Mesenchymal stem cell (in vitro differentiated cells and primary cell): ENCODE measurements at regions not wholly inside any gene's neighbourhood (a gene's known extent, or its start where the extent isn't known, plus 50 kb on each side); places are given as distances from the start of the nearest gene placed in this dataset.

Experiments used
- DNase-seq: peaks from one replicate; pipeline ENCODE4 v3.0.0-alpha.2; 2013
- H2AFZ ChIP-seq: one replicate; pipeline ENCODE4 v1.6.1; 2013; ENCODE audit warnings: low read depth, mild to moderate bottlenecking, control low read depth, inconsistent platforms, low read length, moderate library complexity
- H2AK5ac ChIP-seq: 2 replicates; pipeline ENCODE4 v1.6.1; 2013; ENCODE audit warnings: low read length, moderate library complexity, mild to moderate bottlenecking, inconsistent platforms; ENCODE audit not compliant: severe bottlenecking
- H2BK120ac ChIP-seq: one replicate; pipeline ENCODE4 v1.6.1; 2013; ENCODE audit warnings: low read depth, mild to moderate bottlenecking, inconsistent platforms, low read length, moderate library complexity
- H2BK12ac ChIP-seq, 2 experiments: one replicate each; pipeline ENCODE4 v1.6.1; 2013; ENCODE audit warnings: inconsistent platforms in 2 of 2, low read length in 2 of 2, mild to moderate bottlenecking in 2 of 2, moderate library complexity in 2 of 2, control low read depth in 1 of 2
- H2BK15ac ChIP-seq: one replicate; pipeline ENCODE4 v1.6.1; 2013; ENCODE audit warnings: mild to moderate bottlenecking, low read depth, inconsistent platforms; ENCODE audit not compliant: poor library complexity, severe bottlenecking
- H2BK5ac ChIP-seq: 2 replicates; pipeline ENCODE4 v1.6.1; 2013; ENCODE audit warnings: low read depth, mild to moderate bottlenecking, low read length, control low read depth, inconsistent platforms; ENCODE audit not compliant: poor library complexity, severe bottlenecking
- H3K14ac ChIP-seq, 2 experiments: one replicate each; pipeline ENCODE4 v1.6.1; 2013; ENCODE audit warnings: inconsistent platforms in 2 of 2, low read length in 2 of 2, control low read depth in 1 of 2, mild to moderate bottlenecking in 1 of 2, moderate library complexity in 1 of 2
- H3K18ac ChIP-seq, 2 experiments: one replicate each; pipeline ENCODE4 v1.6.1; 2013; ENCODE audit warnings: inconsistent platforms in 2 of 2, low read length in 2 of 2, control low read depth in 1 of 2, low read depth in 1 of 2, mild to moderate bottlenecking in 1 of 2
- H3K23ac ChIP-seq, 2 experiments: one replicate each; pipeline ENCODE4 v1.6.1; 2013; ENCODE audit warnings: inconsistent platforms in 2 of 2, low read length in 2 of 2, mild to moderate bottlenecking in 2 of 2, moderate library complexity in 2 of 2, control low read depth in 1 of 2
- H3K27ac ChIP-seq: 2 replicates; pipeline ENCODE4 v1.5.1; 2013; ENCODE audit warnings: mild to moderate bottlenecking, moderate library complexity, low read length, control low read depth, inconsistent platforms; ENCODE audit not compliant: poor library complexity, severe bottlenecking
- H3K27me3 ChIP-seq, 2 experiments: 2 replicates each; pipeline versions ENCODE4 v1.6.1 to v1.7.0; 2013; ENCODE audit warnings: low read length in 2 of 2, mild to moderate bottlenecking in 2 of 2, moderate library complexity in 2 of 2, control low read depth in 1 of 2, inconsistent platforms in 1 of 2; ENCODE audit not compliant: control insufficient read depth in 1 of 2, insufficient read depth in 1 of 2
- H3K36me3 ChIP-seq, 2 experiments: 2 replicates each; pipeline versions ENCODE4 v1.6.1 to v1.7.0; 2013; ENCODE audit warnings: low read length in 2 of 2, control low read depth in 1 of 2, inconsistent platforms in 1 of 2, low read depth in 1 of 2, mild to moderate bottlenecking in 1 of 2; ENCODE audit not compliant: insufficient read depth in 2 of 2, control insufficient read depth in 1 of 2
- H3K4ac ChIP-seq, 2 experiments: one replicate each; pipeline ENCODE4 v1.6.1; 2013; ENCODE audit warnings: inconsistent platforms in 2 of 2, low read length in 2 of 2, mild to moderate bottlenecking in 2 of 2, moderate library complexity in 2 of 2, control low read depth in 1 of 2, low read depth in 1 of 2
- H3K4me1 ChIP-seq: 2 replicates; pipeline ENCODE4 v1.6.1; 2013; ENCODE audit warnings: low read depth, low read length, control low read depth; ENCODE audit not compliant: control insufficient read depth, insufficient read depth
- H3K4me2 ChIP-seq: 2 replicates; pipeline ENCODE4 v1.6.1; 2013; ENCODE audit warnings: low read length, mild to moderate bottlenecking, inconsistent platforms; ENCODE audit not compliant: poor library complexity, severe bottlenecking
- H3K4me3 ChIP-seq, 2 experiments: 2 replicates each; pipeline versions ENCODE4 v1.5.1 to v1.7.0; 2013; ENCODE audit warnings: low read length in 2 of 2, mild to moderate bottlenecking in 2 of 2, control low read depth in 1 of 2, low read depth in 1 of 2; ENCODE audit not compliant: insufficient read depth in 1 of 2
- H3K79me1 ChIP-seq: replicated peaks from 2 replicates; pipeline ENCODE4 v1.6.1; 2013; ENCODE audit warnings: mild to moderate bottlenecking, control low read depth, low read length, inconsistent platforms; ENCODE audit not compliant: poor library complexity, severe bottlenecking
- H3K9ac ChIP-seq: 2 replicates; pipeline ENCODE4 v1.7.0; 2013; ENCODE audit warnings: mild to moderate bottlenecking, low read length, moderate library complexity
- H3K9me3 ChIP-seq: 2 replicates; pipeline ENCODE4 v1.7.0; 2013; ENCODE audit warnings: mild to moderate bottlenecking, low read length; ENCODE audit not compliant: control insufficient read depth
- H4K8ac ChIP-seq: one replicate; pipeline ENCODE4 v1.6.1; 2013; ENCODE audit warnings: inconsistent platforms, mild to moderate bottlenecking, low read length, moderate library complexity
- H4K91ac ChIP-seq: one replicate; pipeline ENCODE4 v1.6.1; 2013; ENCODE audit warnings: mild to moderate bottlenecking, low read length, inconsistent platforms
- WGBS: methylation state at CpG from one replicate; pipeline ENCODE4 v1.1.7; 2013; ENCODE audit warnings: mixed read lengths; 5-methylcytosine and 5-hydroxymethylcytosine counted together

- Histone ChIP-seq H2BK120ac (no peak overlapping the region), H3K18ac (no peak overlapping the region), H3K14ac (no peak overlapping the region)
Observed at GRCh38 chr11:134915881-134916280, 503.8 kb upstream of the B3GAT1 start.

GRCh38 chr11:134915212-134915611 is 503.2 kb upstream of the B3GAT1 start:
- Histone ChIP-seq H2AFZ (no peak overlapping the region), H3K27ac (no peak overlapping the region), H2BK5ac (no peak overlapping the region), H4K8ac (no peak overlapping the region), H3K9ac (no peak overlapping the region), H3K79me1 (no peaks in the 10 kb centered on the region), H3K14ac (no peak overlapping the region), H2AK5ac (no peak overlapping the region), H3K4me1 (peaks cover 3% of the 10 kb centered on the region), H2BK15ac (no peak overlapping the region), H3K36me3 (no peaks in the 10 kb centered on the region), H3K9me3 (no peaks in the 10 kb centered on the region), H2BK12ac (no peak overlapping the region), H3K4me2 (no peak overlapping the region), H4K91ac (no peak overlapping the region), H2BK120ac (no peak overlapping the region), H3K23ac (no peak overlapping the region), H3K4me3 (no peak overlapping the region), H3K27me3 (peaks cover 0 to 21% of the 10 kb centered on the region in 2 experiments), H3K4ac (no peak overlapping the region), H3K18ac (no peak overlapping the region)
- no peak for DNase-seq
- 67% methylated on average over 8 of the region's 8 CpGs for WGBS

More at GRCh38 chr11:134915881-134916280, 503.8 kb upstream of the B3GAT1 start:
- Histone ChIP-seq H4K8ac (no peak overlapping the region), H2BK5ac (no peak overlapping the region), H2BK15ac (no peak overlapping the region), H3K4me1 (peaks cover 3% of the 10 kb centered on the region), H2AFZ (no peak overlapping the region), H3K9me3 (no peaks in the 10 kb centered on the region), H3K9ac (no peak overlapping the region), H3K27ac (no peak overlapping the region), H2BK12ac (no peak overlapping the region), H3K79me1 (no peaks in the 10 kb centered on the region), H3K27me3 (peaks cover 0 to 23% of the 10 kb centered on the region in 2 experiments), H4K91ac (no peak overlapping the region), H3K4me2 (no peak overlapping the region), H3K36me3 (no peaks in the 10 kb centered on the region), H3K4ac (no peak overlapping the region), H3K23ac (no peak overlapping the region), H2AK5ac (no peak overlapping the region), H3K4me3 (no peak overlapping the region)
- DNase-seq = no peak
- WGBS = 83% methylated on average over 5 of the region's 5 CpGs

- H2BK120ac ChIP-seq = no peak overlapping the region
- H2AFZ ChIP-seq = no peak overlapping the region
- no peak overlapping the region for H2AK5ac ChIP-seq
- H3K18ac ChIP-seq = no peak overlapping the region
- H3K4me1 ChIP-seq = peaks cover 3% of the 10 kb centered on the region
- no peak overlapping the region for H3K4me3 ChIP-seq
- no peaks in the 10 kb centered on the region for H3K9me3 ChIP-seq
- no peak overlapping the region for H2BK5ac ChIP-seq
- H3K4me2 ChIP-seq = no peak overlapping the region
- H4K8ac ChIP-seq = no peak overlapping the region
- no peak for DNase-seq
- H3K27ac ChIP-seq = no peak overlapping the region
- H3K9ac ChIP-seq = no peak overlapping the region
- no peak overlapping the region for H3K14ac ChIP-seq
- WGBS = 76% methylated on average over 12 of the region's 12 CpGs
- H3K23ac ChIP-seq = no peak overlapping the region
- H3K36me3 ChIP-seq = no peaks in the 10 kb centered on the region
- no peak overlapping the region for H2BK15ac ChIP-seq
- no peaks in the 10 kb centered on the region for H3K79me1 ChIP-seq
- no peak overlapping the region for H4K91ac ChIP-seq
- H3K4ac ChIP-seq = no peak overlapping the region
- peaks cover 0 to 21% of the 10 kb centered on the region in 2 experiments for H3K27me3 ChIP-seq
- H2BK12ac ChIP-seq = no peak overlapping the region
Observed at GRCh38 chr11:134913999-134914590, 502.1 kb upstream of the B3GAT1 start.

GRCh38 chr11:134913391-134913790 is 501.3 kb upstream of the B3GAT1 start:
- Histone ChIP-seq H3K14ac (no peak overlapping the region), H3K4ac (no peak overlapping the region), H2AK5ac (no peak overlapping the region), H4K8ac (no peak overlapping the region), H2BK120ac (no peak overlapping the region), H3K9me3 (no peaks in the 10 kb centered on the region), H2AFZ (no peak overlapping the region), H3K9ac (no peak overlapping the region), H2BK15ac (no peak overlapping the region), H3K4me2 (no peak overlapping the region), H2BK12ac (no peak overlapping the region), H3K27ac (no peak overlapping the region), H3K4me3 (no peak overlapping the region), H3K79me1 (no peaks in the 10 kb centered on the region), H3K23ac (no peak overlapping the region), H3K36me3 (no peaks in the 10 kb centered on the region), H4K91ac (no peak overlapping the region), H3K4me1 (peaks cover 3% of the 10 kb centered on the region), H3K27me3 (peaks cover 0 to 21% of the 10 kb centered on the region in 2 experiments), H2BK5ac (no peak overlapping the region), H3K18ac (no peak overlapping the region)
- no peak for DNase-seq
- WGBS = 84% methylated on average over 18 of the region's 18 CpGs
